Panc1 (cell line): ENCODE measurements at regions not wholly inside any gene's neighbourhood (a gene's known extent, or its start where the extent isn't known, plus 50 kb on each side); places are given as distances from the start of the nearest gene placed in this dataset.

Experiments
- ATAC-seq: fragments of 200-7000 bp; cut with Tn5 transposase; 2 replicates; pipeline ENCODE4 v1.9.1; 2020; ENCODE audit warnings: mild to moderate bottlenecking, moderate library complexity
- BruUV-seq: library from RNA; stranded (reverse); fragments of 400-500 nt; replicated peaks from 2 replicates; lab custom pipeline; 2021; lab: Mats Ljungman, UMichigan
- CTCF ChIA-PET: fragments of 300-600 bp; sonication (Branson Sonifier 250); formaldehyde crosslinking; loops from one replicate; lab custom pipeline; 2022; ENCODE audit warnings: antibody characterized with exemption; lab: Charles Lee
- POLR2A ChIA-PET: fragments of 300-600 bp; sonication (Branson Sonifier 250); formaldehyde crosslinking; loops from one replicate; lab custom pipeline; 2022; ENCODE audit warnings: antibody characterized with exemption; lab: Charles Lee
- DNase-seq: peaks from one replicate; pipeline ENCODE4 v3.0.0-alpha.2; 2010; ENCODE audit warnings: low read depth, low spot score
- H3K27ac ChIP-seq: 2 replicates; pipeline ENCODE4 v1.5.1; 2011; ENCODE audit warnings: mild to moderate bottlenecking, low read length, inconsistent platforms
- H3K27me3 ChIP-seq: fragments of 200-500 bp; sonication (Bioruptor generic); 2 replicates; pipeline ENCODE4 v1.6.0; 2014; ENCODE audit warnings: low read length, inconsistent platforms; ENCODE audit not compliant: control insufficient read depth, insufficient read depth
- H3K36me3 ChIP-seq: fragments of 200-500 bp; sonication (Bioruptor generic); 2 replicates; pipeline ENCODE4 v1.5.1; 2014; ENCODE audit warnings: inconsistent platforms, mild to moderate bottlenecking, low read length, moderate library complexity; ENCODE audit not compliant: control insufficient read depth, insufficient read depth
- H3K4me1 ChIP-seq: 2 replicates; pipeline ENCODE4 v1.5.1; 2011; ENCODE audit warnings: inconsistent platforms, mild to moderate bottlenecking, low read length, moderate library complexity; ENCODE audit not compliant: control insufficient read depth, insufficient read depth
- H3K4me3 ChIP-seq, 2 experiments: 2 replicates each; pipeline ENCODE4 v1.5.1; 2011 to 2012; ENCODE audit warnings: low read depth in 2 of 2, low read length in 2 of 2, mild to moderate bottlenecking in 2 of 2, inconsistent platforms in 1 of 2, moderate library complexity in 1 of 2
- H3K9me3 ChIP-seq: fragments of 200-500 bp; sonication (Bioruptor generic); 2 replicates; pipeline ENCODE4 v1.5.1; 2014; ENCODE audit warnings: low read depth, mild to moderate bottlenecking, inconsistent platforms, low read length, moderate library complexity; ENCODE audit not compliant: control insufficient read depth, insufficient read depth
- POLR2AphosphoS5 ChIP-seq: IDR thresholded peaks from 2 replicates; pipeline ENCODE4 v1.6.1; 2012; ENCODE audit warnings: mild to moderate bottlenecking, low read depth, low read length, moderate library complexity
- SIN3A ChIP-seq: IDR thresholded peaks from 2 replicates; pipeline ENCODE4 v1.6.1; 2012; ENCODE audit warnings: low read depth, mild to moderate bottlenecking, low read length, moderate library complexity, borderline replicate concordance; ENCODE audit not compliant: insufficient read depth
- TCF7L2 ChIP-seq: IDR thresholded peaks from 2 replicates; pipeline ENCODE4 v1.6.1; 2011; ENCODE audit warnings: mild to moderate bottlenecking, low read depth, low read length, inconsistent platforms
- in situ Hi-C: cut with HindIII; loops from 2 replicates; pipeline ENCODE4 v1.10.0; 2016; ENCODE audit warnings: low sequenced_read_pairs, low pct_unique_long_range_greater_than_20kb
- intact Hi-C: fragments of 100-400 bp; cut with micrococcal nuclease; formaldehyde crosslinking; loops from one replicate; pipeline ENCODE4 v1.10.0; 2022; ENCODE audit not compliant: unreplicated experiment
- TF ChIP-seq, protein P1 (sequence below): fragments of 450-650 bp; IDR thresholded peaks from 2 replicates; pipeline ENCODE4 v1.5.1; 2017; ENCODE audit warnings: mild to moderate bottlenecking
- TF ChIP-seq, protein P2 (sequence below), 2 experiments: IDR thresholded peaks; 2 replicates each; pipeline ENCODE4 v1.6.1; 2011 to 2012; ENCODE audit warnings: low read depth in 2 of 2, control low read depth in 1 of 2, low read length in 1 of 2, mild to moderate bottlenecking in 1 of 2, moderate library complexity in 1 of 2; ENCODE audit not compliant: insufficient read depth in 1 of 2

DNA sequence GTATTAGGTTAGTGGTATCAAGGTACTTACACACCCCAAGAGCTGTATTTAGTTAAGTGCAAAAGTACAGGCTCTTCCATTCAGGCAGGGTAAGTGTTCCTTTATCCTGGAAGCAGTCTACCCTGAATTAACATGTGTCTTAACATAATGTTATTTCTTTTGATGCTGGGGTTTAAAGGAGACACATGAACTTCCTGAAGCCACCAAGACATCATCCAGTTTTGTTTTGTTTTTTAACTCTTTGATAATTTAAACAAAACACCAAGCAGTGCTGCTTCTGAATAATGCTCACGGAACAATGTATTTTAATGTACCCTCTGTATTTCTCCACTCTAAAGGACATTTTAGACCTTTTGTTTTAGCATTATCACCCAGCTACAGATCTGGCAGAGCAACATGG is 50.5 kb upstream of the PLCB4 start:
- BruUV-seq: no TSS peak

More for the DNA sequence above, 50.5 kb upstream of the PLCB4 start:
- ATAC-seq: no peak
- Histone ChIP-seq H3K9me3 (no peaks in the 10 kb centered on the region; the same call in 1 of the 2 replicates), H3K4me1 (no peaks in the 10 kb centered on the region), H3K4me3 (no peak overlapping the region), H3K36me3 (no peaks in the 10 kb centered on the region), H3K27ac (no peak overlapping the region), H3K27me3 (no peaks in the 10 kb centered on the region)
- DNase-seq: no peak
- intact Hi-C loops: no loop called here
- CTCF ChIA-PET: no interaction called here
- POLR2A ChIA-PET: no interaction called here
- in situ Hi-C loops: no loop called here
- TF ChIP-seq SIN3A (no peak), POLR2AphosphoS5 (no peak), TCF7L2 (no peak)
- TF ChIP-seq, protein P1, sequence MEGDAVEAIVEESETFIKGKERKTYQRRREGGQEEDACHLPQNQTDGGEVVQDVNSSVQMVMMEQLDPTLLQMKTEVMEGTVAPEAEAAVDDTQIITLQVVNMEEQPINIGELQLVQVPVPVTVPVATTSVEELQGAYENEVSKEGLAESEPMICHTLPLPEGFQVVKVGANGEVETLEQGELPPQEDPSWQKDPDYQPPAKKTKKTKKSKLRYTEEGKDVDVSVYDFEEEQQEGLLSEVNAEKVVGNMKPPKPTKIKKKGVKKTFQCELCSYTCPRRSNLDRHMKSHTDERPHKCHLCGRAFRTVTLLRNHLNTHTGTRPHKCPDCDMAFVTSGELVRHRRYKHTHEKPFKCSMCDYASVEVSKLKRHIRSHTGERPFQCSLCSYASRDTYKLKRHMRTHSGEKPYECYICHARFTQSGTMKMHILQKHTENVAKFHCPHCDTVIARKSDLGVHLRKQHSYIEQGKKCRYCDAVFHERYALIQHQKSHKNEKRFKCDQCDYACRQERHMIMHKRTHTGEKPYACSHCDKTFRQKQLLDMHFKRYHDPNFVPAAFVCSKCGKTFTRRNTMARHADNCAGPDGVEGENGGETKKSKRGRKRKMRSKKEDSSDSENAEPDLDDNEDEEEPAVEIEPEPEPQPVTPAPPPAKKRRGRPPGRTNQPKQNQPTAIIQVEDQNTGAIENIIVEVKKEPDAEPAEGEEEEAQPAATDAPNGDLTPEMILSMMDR: no peak
- TF ChIP-seq, protein P2, sequence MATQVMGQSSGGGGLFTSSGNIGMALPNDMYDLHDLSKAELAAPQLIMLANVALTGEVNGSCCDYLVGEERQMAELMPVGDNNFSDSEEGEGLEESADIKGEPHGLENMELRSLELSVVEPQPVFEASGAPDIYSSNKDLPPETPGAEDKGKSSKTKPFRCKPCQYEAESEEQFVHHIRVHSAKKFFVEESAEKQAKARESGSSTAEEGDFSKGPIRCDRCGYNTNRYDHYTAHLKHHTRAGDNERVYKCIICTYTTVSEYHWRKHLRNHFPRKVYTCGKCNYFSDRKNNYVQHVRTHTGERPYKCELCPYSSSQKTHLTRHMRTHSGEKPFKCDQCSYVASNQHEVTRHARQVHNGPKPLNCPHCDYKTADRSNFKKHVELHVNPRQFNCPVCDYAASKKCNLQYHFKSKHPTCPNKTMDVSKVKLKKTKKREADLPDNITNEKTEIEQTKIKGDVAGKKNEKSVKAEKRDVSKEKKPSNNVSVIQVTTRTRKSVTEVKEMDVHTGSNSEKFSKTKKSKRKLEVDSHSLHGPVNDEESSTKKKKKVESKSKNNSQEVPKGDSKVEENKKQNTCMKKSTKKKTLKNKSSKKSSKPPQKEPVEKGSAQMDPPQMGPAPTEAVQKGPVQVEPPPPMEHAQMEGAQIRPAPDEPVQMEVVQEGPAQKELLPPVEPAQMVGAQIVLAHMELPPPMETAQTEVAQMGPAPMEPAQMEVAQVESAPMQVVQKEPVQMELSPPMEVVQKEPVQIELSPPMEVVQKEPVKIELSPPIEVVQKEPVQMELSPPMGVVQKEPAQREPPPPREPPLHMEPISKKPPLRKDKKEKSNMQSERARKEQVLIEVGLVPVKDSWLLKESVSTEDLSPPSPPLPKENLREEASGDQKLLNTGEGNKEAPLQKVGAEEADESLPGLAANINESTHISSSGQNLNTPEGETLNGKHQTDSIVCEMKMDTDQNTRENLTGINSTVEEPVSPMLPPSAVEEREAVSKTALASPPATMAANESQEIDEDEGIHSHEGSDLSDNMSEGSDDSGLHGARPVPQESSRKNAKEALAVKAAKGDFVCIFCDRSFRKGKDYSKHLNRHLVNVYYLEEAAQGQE (IDR thresholded peaks at IDR 0.05; ENCODE audit: insufficient read depth in 1 of 2, low read depth in 2 of 2, low read length in 1 of 2): no peak
